Fibroblast of the aortic adventitia (primary cell): ENCODE measurements at regions not wholly inside any gene's neighbourhood (a gene's known extent, or its start where the extent isn't known, plus 50 kb on each side); places are given as distances from the start of the nearest gene placed in this dataset.
"Not testable (repeated sequence)": the region's sequence is repeated elsewhere in the genome, so short reads cannot be mapped to it uniquely, and the experiment has no call there.

ENCODE experiments used
- DNase-seq: peaks from one replicate; pipeline ENCODE4 v3.0.0-alpha.2; 2010; ENCODE audit warnings: low read depth
- H3K4me3 ChIP-seq: 2 replicates; pipeline ENCODE4 v1.5.1; 2011; ENCODE audit warnings: low read depth, mild to moderate bottlenecking, control low read depth, low read length, moderate library complexity
- CTCF ChIP-seq: IDR thresholded peaks from 2 replicates; pipeline ENCODE4 v1.5.1; 2011; ENCODE audit warnings: mild to moderate bottlenecking, low read length, control low read depth, inconsistent platforms; ENCODE audit not compliant: insufficient read depth

GRCh38 chr3:139265131-139266016 lies 78.4 kb upstream of the MRPS22 start:
- no peak overlapping the region for H3K4me3 ChIP-seq
- no peak for TF ChIP-seq CTCF
- DNase-seq: no peak

- DNase-seq: no peak
- no peak overlapping the region for H3K4me3 ChIP-seq
- TF ChIP-seq CTCF: no peak
Measured at GRCh38 chr3:139267300-139268246, 76.2 kb upstream of the MRPS22 start.

DNA sequence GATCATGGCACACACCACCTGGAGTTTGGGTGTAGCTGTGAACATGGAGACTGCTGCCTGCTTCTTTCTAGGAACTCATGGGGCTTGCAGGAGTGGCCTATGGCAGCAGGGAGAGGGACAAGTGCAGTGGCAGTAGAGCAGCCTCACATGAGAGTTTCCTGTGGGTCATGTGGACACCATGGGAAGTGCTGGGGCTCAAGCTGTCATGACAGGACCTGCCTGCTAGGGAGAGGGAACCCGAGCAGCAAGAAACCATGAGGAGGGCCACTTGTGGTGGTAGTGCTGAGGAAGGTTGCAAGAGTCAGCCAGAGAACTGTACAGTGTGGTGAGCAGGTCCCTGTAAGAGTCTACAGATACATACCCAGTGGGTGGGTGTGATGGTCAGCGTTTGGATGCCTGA lies 73.8 kb upstream of the MRPS22 start:
- TF ChIP-seq CTCF: no peak
- DNase-seq: no peak
- no peak overlapping the region for H3K4me3 ChIP-seq

DNA sequence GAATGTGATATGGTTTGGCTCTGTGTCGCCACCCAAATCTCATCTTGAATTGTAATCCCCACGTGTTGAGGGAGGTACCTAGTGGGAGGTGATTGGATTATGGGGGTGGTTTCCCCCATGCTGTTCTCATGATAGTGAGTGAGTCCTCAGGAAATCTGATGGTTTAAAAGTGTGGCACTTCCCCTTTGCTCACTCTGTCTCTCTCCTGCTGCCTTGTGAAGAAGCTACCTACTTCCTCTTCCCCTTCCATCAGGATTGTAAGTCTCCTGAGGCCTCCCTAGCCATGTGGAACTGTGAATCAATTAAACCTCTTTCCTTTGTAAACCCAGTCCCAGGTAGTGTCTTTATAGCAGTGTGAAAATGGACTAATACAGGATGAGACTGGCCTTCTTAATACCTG lies 73.2 kb upstream of the MRPS22 start:
- not testable (repeated sequence) for DNase-seq, H3K4me3 ChIP-seq

DNA sequence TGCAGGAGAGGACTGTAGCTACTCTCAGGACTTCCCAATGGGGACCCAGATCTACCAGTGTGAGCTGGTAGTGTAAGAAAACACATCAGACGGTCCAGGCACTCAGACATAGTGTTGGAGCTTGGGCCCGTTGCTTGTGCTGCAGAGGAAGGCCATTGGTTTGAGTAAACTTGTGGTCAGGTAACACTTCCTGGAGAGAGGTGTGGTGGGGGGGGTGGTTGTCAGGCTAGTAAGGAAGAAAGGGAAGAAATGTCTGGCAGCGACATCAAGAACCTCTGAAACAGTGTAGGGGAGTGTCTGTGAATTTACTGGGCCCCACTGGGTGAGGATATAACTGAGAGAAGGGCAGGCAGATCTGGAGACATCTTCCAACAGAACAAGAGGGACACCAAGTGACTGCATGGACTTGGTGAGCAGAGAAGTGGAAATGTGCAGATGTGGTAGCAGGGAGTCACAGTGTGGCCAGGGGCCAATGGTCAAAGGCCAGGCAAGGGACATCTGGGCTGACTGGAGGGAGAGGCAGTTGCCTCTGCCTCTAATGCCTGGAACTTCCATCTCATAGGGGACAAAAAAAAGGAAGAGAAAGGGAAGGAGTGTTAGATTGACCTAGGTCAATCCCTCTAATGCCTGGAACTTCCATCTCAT lies 63.7 kb upstream of the MRPS22 start:
- TF ChIP-seq CTCF: no peak
- no peak for DNase-seq
- H3K4me3 ChIP-seq: no peak overlapping the region

GRCh38 chr3:139281096-139281495 lies 62.7 kb upstream of the MRPS22 start:
- TF ChIP-seq CTCF: no peak
- peak; percentile 58 for DNase-seq

More at GRCh38 chr3:139281096-139281495, 62.7 kb upstream of the MRPS22 start:
- H3K4me3 ChIP-seq: no peak overlapping the region
